Jurkat, Clone E6-1 (cell line): ENCODE measurements at regions not wholly inside any gene's neighbourhood (a gene's known extent, or its start where the extent isn't known, plus 50 kb on each side); places are given as distances from the start of the nearest gene placed in this dataset.
A peak's percentile ranks its signal among the peaks of the same experiment; 100 is the strongest.

Experiments
- DNase-seq: peaks from one replicate; pipeline ENCODE4 v3.0.0-alpha.2; 2011; ENCODE audit warnings: low read depth, low spot score
- H3K4me3 ChIP-seq: 2 replicates; pipeline ENCODE4 v1.5.1; 2011; ENCODE audit warnings: mild to moderate bottlenecking, low read length, control low read depth, moderate library complexity

DNA sequence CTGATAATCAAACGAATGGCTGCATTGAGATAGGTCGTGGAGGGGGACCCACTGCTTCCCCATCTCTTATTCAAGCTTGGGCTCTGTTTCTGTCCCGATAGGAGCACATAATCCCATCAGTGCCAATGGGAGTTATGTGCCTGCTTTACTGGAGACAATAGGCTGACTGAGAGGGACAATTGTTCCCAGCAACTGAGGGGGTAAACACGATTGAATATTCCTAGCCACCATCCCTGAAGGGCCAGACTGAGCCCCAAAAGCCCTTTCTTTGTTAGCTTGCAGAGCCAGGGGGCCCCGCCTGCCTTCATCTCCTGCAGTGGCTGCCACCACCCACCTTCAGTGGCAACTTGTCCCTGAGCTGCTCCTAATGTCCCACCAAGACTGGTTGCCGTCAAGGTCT is 172.8 kb upstream of the NAV2 start:
- DNase-seq, result no peak
- no peak overlapping the region for H3K4me3 ChIP-seq

DNA sequence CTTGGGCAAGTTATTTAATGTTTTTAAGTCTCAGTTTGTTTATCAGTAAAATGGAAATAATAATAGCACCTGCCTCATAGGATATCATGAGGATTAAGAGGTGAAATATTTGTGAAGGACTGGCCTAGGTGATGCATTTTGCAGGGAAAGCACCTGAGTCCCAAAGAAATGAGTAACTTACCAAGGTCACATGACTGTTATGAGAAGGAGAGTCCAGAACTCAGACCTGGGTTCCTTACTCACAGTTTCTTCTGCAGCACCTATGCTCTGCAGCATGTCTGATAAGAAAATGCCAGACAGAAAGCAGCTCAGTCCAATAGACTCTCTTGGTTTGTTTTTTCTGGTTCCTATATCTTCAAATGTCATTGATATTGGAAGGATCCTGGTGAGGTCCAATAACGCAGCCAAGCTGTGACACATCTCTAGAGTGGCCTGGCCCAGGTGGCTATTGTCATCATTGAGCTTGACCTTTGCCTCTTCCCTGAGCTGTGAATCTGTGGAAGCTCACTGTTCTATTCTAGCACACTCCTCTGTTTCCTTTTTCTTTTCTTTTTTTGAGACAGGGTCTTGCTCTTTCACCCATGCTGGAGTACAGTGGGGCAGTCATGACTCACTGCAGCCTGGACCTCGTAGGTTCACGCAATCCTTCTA is 174.7 kb upstream of the NAV2 start:
- no peak for DNase-seq
- H3K4me3 ChIP-seq, result no peak overlapping the region

DNA sequence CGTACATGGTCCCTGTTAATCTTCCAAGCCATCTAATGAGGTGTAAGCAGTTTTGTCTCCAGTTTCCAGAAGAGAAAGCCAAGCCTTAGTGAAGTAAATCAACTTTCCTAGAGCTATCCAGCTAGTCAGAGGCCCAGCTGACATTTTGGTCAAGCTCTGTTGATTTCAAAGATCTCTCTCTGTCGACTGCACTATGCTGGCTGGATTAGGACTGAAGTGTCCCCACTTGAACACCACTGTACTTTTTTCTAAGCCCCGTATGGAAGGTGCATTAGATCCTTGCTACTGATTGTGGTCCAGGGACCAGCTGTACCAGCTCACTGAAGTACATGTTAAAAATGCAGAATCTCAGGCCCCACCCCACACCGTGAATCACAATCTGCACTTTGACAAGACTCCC is 176.5 kb upstream of the NAV2 start:
- no peak overlapping the region for H3K4me3 ChIP-seq
- DNase-seq, result no peak

DNA sequence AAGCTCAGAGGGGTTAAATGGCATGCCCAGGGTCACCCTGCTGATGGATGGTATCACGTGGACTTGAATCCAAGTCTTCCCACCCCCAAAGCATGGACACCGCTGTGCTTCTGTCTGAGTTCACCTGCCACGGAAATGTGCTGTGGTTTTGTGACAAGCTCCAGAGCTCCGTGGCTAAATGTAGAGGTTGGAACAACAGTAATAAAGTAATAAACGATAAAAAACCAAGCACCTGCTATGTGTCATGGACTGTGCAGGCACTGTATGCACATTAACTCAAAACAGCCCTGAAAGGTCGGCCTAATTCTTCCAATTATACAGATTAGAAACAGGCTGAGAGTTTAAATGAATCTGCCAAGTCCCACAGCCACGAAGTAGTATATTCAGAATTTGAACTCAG is 182.1 kb upstream of the NAV2 start:
- peak; percentile 8 for DNase-seq
- no peak overlapping the region for H3K4me3 ChIP-seq

DNA sequence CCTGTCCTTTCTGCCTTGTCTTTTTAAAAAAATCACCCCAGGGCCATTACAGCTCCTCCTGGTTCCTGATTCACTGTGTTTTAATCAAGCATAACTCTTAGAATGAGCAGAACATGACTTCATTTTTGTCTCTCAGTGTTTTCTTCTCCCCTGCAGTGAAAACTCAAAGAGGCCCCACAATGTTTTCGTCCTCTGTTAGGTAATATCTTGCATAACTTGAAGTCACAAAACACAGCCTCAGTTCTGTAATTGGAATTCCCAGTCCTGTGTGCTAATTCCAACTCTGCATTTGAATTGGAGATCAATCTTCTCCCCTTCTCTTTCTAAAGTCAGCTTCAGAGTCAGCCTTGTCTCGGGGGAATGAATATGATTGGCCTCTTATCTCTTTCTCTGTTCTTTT is 186.5 kb upstream of the NAV2 start:
- H3K4me3 ChIP-seq, result no peak overlapping the region
- DNase-seq, result no peak

DNA sequence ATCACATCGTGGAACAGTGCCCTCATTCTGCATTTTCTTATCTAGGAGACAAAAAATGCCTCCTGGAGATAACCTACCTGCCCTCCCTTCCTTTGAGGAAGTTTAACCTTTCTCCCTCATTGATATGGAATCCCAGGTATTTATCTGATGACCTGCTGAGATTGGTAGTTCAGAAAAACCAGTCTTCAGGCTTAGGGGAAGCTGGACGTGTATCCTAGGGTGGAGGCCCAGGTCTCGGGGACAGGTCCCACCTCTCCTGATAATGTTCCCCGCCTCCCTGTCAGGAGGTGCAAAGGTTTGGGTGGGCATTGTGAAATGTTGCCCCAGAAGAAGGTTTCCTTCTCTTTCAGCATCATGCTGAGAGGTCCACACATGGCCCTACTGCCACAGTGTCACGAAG is 186.9 kb upstream of the NAV2 start:
- DNase-seq, result no peak

DNA sequence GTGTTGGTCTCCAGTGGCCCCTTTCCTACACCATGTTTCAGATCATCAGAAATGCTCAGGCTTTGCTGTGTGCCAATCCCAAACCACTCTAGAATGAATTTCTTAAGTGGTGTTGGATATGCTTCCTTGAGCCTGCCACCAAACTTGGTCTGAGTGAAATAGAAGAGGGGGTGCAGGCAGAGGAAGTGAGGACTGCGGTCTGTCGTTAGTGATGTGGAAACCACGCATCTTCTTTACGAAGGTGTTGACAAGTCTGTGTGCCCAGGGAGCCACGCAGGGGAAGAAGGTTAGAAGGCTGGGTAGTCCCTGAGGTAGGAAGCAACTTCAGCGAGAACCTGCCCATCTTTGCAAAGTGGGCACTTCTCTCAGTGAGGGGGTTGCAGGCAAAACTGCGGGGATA is 187.4 kb upstream of the NAV2 start:
- no peak overlapping the region for H3K4me3 ChIP-seq

More for the DNA sequence above, 186.9 kb upstream of the NAV2 start:
- no peak overlapping the region for H3K4me3 ChIP-seq

DNA sequence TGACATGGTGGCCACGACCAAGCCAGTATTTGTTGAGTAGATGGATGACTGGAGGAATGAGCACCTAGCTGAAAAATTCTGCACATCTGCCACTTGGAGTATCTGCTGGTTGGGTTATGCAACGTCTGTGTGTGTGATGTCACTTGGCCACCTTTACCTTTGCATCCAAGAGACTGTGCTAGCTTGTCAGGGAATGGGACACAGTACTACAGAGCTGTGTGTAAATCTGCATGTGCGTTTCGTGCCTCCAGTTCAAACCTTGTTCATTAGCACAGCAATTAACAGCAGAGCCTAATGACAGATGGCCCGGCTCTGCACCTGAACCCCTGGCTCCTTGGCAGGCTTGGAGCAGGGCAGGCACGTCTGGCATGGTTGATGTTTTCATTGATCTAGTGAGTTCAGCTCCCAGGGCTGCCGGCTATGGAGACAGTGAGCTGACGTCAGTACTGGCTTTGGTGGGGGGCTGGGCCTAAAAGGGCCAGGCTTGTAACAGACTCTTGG is 188.4 kb upstream of the NAV2 start:
- no peak for DNase-seq
- no peak overlapping the region for H3K4me3 ChIP-seq

More for the DNA sequence above, 187.4 kb upstream of the NAV2 start:
- peak; percentile 31 for DNase-seq

DNA sequence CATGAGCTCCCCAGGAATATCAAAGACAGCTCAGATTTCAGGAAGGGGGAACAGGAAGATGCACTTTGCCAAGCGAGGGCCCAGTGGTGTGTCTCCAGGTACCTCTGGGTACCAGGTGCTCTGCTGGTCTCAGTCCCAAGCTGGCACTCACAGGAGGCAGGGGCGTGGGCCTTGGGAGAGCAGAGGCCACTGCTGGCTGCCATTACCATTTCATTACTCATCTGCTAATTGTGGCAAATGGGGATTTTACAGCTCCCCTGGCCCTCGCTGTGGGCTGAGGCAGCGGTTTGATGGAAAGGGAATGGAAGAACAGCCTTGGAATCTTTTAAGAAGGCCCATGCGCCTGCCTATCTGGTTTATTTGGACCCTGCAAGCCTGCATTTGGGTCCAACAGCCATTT is 192.0 kb upstream of the NAV2 start:
- no peak overlapping the region for H3K4me3 ChIP-seq
- DNase-seq, result no peak

DNA sequence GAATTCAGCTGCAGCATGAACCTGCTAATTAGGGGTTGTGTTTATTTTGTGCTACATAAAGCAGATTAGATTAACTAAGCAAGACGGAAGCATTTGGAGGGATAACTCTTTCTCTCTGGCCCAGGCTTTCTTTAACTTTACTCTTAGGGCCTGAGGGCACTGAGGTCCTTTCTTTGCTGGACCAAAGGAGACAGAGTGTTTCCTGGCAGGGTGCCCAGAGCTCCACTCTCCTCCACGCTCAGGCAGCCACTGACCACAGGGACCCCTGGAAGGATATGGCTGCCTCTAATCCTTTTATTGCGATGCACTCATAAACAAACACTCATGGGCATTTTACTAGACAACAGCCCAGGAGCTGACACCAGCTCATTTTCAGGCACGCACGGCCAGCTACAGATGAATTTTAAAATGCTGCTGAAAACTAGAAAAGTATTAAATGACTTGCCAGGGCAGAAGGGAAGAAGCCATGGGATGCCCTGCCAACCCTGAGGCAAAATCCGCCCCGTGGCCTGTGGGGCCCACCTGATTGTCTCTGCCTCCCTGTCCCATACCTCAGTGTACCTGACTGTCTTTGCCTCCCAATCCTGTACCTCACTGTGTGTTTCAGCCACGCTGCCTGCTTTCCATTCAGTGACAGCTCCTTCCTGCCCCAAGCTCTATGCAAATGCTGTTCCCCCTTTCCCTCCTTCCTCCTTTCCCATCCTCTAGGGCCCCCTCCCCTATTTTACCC is 192.6 kb upstream of the NAV2 start:
- no peak overlapping the region for H3K4me3 ChIP-seq
- DNase-seq, result no peak

DNA sequence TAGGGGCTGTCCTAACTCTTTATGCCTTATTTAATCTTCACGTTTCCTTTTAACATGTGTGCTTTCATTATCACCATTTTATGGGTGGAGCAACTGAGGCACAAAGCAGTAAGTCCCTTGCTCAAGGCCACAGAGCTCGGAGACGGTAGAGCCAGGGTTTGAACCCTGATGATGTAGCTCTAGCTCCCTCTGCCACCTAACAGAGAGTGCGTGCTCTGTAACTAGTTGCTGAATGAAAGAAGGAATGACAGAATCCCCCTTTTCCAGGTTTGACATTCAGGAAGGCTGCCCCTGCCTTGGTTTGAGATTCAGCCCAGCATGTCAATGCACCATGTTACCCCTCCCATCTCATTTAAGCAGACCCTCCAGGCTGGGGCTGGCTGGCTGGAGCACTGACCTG is 193.3 kb upstream of the NAV2 start:
- no peak for DNase-seq

DNA sequence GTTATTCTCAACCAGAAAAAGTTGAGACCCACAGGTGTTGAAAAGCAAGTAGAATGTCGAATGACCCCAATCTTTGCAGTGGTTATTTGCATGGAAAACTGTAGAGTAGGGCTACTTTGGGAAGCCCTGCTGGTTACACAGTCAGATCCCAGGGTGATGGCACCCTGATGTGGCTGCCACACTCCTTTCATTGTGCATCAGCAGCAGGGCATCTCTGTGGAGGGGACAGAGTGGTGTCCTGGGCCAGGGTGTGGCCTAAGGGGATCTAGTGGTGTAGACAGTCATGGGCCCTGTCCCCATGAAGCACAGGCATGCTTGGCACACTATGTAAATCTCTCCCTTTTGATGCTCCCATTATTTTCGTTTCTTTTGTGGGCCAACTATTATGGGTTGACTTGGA is 199.4 kb upstream of the NAV2 start:
- no peak overlapping the region for H3K4me3 ChIP-seq
- no peak for DNase-seq

More for the DNA sequence above, 193.3 kb upstream of the NAV2 start:
- no peak overlapping the region for H3K4me3 ChIP-seq

DNA sequence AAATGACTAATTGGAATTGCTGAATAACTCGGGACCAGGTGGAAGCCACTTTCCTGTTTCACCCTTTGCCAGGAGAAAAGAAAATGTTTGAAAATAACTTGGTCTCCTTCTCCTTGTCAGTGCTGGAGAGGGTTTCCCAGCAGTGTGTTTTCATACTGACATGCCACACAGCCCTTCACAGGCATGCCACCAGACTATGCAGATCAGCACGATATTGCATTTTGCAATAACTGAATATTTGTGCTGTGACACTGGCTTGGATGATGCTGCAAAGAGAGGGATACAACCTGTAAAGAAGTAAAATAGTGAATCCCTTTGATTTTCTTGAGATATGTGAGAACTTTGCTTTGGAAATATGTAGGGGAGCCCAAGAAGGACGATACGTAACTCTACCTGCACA is 200.0 kb upstream of the NAV2 start:
- no peak for DNase-seq
- no peak overlapping the region for H3K4me3 ChIP-seq

DNA sequence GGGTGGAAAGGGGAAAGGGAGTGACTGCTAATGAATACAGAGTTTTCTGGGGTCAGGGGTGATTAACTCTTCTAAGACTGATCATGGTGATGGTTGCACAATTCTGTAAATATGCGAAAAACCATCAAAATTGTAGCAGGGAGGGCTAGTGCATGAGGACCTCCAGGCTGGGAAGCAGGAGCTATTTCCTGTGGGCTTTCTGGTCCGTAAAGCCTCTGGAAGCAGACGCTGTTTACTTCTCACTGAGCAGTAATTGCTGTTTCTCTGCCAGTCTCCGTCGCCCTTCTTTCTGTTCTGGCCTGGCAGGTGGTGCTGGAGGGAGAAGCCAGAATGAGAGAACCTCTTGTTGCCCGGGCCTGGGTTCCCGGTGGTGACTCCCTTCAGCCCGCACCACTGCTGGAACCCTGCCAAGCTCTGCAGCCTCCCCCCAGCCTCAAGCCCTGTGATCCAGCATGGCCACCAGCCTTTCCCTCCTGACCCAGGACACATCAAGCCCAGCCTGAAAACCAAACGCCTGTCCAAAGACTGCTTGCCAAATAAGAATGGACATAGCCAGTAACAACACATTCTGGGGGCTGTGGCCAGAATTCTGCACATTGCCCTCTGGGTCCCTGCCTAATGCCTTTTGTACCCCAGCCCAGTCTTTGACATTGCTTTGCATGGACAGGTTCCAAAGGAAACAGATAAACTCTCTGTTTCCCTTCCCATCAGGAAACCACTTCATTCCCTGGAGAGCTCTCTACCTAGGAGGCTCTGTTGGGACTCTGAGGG is 201.0 kb upstream of the NAV2 start:
- no peak overlapping the region for H3K4me3 ChIP-seq
- DNase-seq, result no peak

DNA sequence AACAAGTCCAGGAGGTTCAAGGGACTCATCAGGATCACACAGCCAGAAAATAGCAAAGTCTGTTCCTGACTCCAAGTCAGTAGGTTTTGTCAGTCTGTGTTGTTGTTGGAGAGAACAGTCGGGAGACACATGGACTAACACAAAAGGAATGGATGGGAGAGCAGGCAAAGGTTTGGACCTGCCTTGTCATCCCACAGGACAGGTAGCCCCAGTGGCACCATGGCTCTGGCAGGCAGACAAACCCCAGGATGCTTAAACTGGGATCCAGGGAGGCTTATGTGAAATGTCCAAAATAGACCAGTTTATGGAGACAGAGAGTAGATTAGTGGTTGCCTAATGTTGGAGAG is 201.6 kb upstream of the NAV2 start:
- DNase-seq, result no peak
- H3K4me3 ChIP-seq, result no peak overlapping the region

DNA sequence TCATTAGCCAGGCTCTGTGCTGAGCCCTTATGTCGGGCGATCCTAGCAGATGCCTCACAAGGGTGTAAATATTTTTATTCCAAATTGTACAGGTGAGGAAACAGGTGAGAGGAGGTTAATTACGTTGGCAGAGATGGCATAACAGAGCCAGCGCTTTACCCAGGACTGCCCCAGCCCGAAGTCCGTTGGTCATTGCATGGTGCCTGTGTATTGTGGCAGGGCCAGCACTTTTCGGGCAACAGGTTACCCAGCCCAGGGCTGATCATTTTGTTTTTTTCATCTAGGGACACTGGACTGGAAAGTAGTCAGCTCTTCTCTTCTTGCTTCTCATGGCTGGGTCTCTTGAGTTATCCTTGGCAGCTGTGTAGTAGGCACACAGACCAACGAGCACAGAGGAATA is 202.2 kb upstream of the NAV2 start:
- no peak for DNase-seq
- H3K4me3 ChIP-seq, result no peak overlapping the region

DNA sequence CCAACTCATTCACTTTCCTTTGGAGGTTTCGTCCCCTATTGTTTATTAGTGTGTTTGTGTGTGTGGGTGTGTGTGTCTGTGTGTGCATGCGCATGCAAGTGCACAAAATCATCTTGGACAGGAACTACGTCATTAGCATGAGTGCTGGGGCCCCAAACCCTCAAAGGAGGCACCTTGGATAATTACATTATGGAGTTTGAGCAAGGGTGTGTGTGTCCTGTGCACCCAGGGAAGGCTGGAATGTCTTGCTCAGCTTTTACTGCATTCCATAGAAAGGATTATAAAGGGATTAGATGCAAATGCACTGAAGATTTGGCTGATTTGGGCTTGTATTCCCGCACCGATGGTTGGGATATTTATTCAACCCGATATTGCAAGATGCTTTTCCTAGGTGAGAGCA is 203.4 kb upstream of the NAV2 start:
- DNase-seq, result no peak
- H3K4me3 ChIP-seq, result no peak overlapping the region

DNA sequence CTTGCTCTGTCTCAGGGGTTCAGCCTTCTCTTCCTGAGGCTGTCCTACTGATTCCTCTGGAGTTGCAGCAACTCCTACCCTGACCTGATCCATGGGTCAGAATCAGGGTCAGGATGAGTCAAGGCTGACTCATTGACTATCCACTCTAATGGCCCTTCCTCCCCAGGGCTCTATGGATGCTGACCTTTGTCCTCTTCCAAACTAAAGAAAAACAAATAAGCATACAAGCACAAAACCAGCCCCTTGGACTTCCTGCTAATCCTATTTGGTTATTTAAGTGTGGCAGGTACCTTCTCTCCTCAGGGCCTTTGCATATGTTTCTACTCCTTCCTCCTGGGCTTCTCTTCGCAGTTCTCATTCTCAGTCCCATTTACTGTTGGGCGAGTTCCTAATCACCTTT is 204.5 kb upstream of the NAV2 start:
- no peak overlapping the region for H3K4me3 ChIP-seq
- DNase-seq, result no peak

DNA sequence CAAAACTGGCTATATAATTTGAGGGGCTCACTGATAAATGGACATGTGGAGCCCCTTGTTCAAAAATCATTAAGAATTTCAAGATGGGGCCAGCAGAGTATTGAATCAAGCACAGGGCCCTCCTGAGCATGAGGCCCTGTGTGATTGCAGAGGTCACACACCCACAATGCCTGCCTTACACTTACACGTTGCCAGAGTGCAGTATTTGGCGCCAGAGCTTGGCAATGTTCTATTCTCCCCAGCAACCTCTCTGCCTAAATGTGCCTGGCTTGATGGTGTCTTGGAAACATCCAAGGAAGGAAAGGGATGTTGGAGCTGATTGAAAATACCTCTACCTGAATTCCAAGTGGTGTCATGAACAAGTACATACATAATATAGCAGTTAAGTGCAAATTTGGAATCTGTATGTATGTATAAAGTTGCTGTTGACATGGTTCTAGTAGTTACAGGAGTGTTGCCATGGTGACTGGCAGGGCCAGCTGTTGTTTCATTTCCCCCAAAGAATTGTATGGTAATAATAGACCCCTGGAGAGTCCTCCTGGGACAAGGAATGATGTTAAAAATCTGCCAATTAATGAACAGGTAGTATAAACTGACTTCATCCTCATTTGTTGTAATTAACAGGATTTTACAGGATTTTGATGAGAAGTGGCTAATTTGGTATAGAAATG is 205.7 kb upstream of the NAV2 start:
- no peak overlapping the region for H3K4me3 ChIP-seq
- no peak for DNase-seq
